Stimulated activated CD8-positive, alpha-beta memory T cell treated with anti-CD3 and anti-CD28 coated beads, Interleukin-7, amount 100 ng/mL, for 24 hours (primary cell): ENCODE measurements at regions not wholly inside any gene's neighbourhood (a gene's known extent, or its start where the extent isn't known, plus 50 kb on each side); places are given as distances from the start of the nearest gene placed in this dataset.

ENCODE experiments used
- DNase-seq: peaks from one replicate; pipeline ENCODE4 v3.0.0-alpha.2; 2020; ENCODE audit warnings: low read depth

DNA sequence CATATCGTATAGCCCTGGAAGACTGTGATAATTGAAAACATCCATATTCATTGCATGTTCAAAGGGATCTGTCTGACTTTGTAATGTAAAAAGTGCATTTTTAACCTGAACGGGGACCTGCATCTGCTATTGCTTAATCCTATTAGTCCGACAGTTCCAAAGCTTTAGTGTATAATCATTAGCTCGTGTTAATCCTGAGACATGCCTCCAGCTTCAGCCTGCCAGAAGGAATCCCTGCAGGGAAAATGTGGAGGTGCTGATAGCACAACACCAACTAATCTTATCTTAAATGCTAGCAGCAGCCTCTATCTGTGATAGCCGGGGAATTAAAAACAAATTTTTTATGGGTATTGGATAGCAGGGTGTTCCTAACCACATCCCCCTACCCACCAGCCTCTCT lies 495.2 kb downstream of the TLE4 start:
- DNase-seq: no peak

DNA sequence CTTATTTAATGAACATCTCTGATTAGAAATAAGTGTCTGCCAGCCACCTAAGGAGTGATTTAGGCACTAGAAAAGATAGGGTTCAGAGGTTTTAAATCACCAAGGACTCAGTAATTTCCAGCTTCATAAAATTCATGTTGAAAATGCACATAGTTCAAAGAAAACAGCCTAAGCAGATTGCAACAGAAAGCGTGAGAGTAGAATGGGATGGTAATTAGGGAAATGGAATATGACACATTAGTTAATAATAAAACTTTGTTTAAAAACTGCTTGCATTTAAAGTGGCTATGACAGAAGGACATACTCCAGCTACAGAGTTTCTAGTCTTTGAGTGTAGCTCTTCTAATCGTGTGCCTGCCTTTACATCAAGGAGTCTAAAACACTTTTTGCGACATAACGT lies 490.8 kb downstream of the TLE4 start:
- DNase-seq: no peak

DNA sequence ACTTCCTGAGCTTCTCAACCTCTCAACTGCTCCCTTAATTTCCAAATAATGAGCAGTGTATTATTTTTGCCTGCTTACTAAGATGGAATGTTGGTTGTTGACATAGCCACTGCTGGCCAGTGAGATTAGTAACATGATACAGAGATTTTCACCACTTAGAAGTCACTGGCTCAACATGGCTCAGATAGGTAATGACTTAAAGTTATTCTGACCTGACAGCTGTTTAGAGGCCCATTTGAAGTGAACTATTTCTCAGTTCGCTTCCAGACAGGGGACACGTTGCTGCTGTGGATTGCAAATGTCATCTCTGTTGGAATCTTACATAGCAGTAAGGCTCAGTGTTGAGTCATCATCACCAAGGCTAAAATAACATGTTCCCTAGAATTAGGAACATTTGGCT lies 490.2 kb downstream of the TLE4 start:
- no peak for DNase-seq

DNA sequence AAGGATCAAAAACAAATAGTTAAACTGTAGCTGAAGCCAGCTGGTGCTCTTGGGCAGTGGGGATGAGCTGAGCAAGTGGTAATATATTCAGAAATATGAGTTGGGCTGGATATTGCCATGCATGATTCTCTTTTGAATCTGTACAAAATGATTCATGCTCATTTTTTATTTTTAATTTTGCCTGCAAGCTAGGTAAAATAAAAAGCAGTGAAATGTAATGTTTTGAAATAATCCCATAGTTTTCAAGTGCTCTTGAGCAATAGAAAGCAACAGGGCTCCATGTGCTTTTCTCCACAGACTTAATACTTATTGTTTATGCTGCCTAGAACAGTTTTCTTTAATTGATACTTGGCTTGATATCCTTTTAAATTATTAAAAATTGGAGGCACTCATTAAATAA lies 489.3 kb downstream of the TLE4 start:
- no peak for DNase-seq

GRCh38 chr9:80059979-80060378 lies 488.2 kb downstream of the TLE4 start:
- DNase-seq: no peak

DNA sequence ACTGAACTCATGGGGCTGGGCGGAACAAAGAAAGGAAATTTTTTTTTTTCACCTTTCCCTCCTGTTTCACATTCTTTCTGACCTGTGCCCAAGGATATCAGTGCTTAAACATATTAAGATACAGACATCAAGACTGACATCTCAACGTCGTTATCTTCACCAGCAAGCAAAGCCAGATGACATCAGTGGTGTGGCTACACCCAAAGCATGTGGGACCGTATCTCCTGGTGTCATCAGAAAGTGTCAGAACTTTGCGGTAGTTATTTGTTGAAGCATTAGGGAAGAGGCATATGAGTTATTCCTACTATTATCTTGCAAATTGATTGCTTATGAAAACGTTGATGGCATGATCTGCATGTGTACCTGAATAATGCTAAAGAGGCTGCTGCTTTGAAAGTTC lies 487.4 kb downstream of the TLE4 start:
- no peak for DNase-seq

- no peak for DNase-seq
These were observed 481.1 kb downstream of the TLE4 start for GRCh38 chr9:80052830-80053229.

DNA sequence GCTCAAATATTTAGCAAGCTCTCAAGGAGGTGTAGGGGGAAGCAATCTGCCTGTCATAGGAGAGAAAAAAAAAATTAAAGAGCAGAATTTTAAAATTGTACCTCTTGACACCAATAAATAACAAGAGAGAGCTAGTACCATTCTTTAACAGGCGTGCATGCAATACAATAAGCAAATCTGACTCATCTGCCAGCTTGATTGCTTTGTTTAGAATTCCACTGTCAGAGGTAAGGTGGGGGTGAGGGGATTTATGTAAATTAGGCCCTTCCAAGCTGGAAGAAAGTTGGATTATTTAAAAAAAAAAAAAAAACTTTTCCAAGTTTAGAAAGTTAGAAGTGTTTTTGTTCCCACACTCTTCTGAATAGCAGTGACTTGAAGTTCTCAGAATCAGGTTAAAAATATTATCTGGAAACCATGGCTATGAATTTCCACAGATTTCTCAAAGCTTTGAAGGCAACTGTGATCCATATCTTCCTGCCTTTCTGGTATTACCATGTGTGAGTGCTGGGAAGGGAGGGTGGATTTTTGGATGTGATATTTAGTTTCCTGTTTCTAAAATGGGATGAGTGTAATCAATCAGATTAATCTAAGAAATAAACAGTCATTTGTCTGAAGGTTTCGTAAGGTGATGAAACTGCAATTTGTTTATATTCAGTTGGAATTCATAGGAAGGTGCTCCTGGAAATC lies 477.5 kb downstream of the TLE4 start:
- no peak for DNase-seq

DNA sequence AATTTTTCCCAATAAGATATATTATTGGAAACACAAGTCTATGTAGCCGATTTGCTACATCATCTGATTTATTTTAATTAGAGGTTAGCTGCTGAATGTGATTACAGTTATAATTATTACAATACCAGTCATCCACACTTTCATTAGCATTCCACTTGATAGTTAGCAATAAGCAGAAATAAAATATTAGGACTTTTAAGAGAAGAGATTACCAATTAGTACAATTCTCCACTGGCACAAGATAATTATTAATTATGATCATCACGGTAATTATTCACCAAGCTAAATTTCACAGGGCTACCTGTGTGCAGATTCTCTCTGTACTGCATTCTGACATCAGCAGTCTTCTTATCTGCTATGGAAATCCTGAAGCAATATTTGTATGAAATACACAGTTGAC lies 474.7 kb downstream of the TLE4 start:
- DNase-seq: no peak

GRCh38 chr9:80041821-80042220 lies 470.1 kb downstream of the TLE4 start:
- DNase-seq: no peak

- DNase-seq: no peak
These were observed 468.7 kb downstream of the TLE4 start for GRCh38 chr9:80040457-80040856.

- DNase-seq: no peak
These were observed 459.0 kb downstream of the TLE4 start for GRCh38 chr9:80030801-80031200.

DNA sequence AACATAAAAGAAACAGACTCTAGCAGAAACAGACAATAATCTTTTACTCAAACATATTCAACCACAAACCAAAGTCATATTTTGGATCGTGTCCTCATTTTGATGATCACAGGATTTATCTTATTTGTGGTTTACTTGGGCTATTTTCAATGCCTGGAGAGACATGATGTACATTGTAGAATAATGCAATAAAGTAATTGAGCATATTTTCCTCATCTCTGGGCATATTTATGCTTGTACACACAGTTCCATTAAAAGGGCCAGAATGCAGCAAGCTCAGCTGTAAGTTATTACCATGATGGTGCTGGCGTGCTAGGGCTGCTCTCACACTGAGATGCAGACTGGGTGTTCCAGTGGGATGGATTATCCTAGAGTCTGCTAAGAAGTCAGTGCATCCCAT lies 456.7 kb downstream of the TLE4 start:
- DNase-seq: no peak

DNA sequence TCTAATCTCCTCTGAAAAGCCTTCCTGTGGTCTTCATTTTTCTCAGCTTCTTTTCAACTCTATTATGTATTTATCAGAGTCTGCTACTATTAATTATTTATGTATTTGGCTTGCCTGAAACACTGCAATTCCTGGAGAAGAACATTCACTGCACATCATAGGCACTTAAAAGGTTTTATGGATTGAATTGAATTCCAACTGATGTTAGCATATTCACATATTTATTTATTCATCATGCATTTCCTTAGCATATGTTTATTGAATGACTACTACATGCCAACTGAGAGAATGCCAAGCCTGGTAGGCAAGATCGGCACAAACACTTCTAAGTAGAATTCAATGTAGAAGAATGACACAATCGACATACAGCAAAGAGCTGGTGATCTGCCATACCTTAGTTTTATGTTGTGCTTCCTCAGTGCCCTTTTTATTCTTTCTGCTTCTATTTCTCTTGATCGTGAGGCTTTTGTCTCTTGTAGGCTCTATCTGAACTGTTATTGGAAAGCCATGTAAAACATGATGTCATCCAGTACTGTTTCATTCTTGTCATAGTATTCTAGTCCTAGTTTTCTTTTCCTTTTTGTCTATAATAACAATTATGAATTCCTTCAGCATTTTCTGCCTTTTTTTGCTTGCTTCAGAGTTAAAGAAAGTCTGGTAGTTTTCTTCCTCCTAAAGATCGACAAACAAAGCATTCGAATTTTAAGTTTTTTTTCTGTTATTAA lies 454.2 kb downstream of the TLE4 start:
- DNase-seq: no peak

DNA sequence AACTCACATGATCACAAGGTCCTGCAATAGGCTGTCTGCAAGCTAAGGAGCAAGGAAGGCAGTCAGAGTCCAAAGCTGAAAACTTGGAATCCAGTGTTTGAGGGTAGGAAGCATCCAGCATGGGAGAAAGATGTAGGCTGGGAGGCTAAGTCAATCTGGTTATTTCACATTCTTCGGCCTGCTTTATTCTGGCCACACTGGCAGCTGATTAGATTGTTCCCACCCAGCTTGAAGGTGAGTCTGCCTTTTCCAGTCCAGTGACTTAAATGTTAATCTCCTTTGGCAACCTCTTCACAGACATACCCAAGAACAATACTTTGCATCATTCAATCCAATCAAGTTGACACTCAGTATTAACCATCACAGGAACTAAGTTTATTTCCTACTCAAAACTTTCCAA lies 453.4 kb downstream of the TLE4 start:
- no peak for DNase-seq

DNA sequence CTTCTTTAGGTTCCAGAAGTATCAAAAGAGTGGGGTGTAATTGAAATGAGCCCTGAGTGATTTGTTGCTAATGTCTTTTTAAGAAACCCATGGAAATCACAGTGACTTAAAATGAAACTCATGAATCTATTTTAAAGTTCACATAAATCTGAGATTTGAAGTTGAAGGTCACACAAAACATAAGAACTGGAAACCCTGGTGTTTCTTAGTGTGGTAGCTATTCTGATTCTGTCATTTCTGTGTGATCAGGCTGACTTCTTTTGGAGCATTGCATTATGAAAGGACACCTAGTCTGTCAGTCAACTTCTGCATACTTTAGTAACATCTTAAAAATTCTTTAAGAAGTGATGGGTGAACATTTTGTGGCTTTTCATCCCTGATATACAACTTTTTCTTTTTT lies 448.8 kb downstream of the TLE4 start:
- DNase-seq: no peak

- no peak for DNase-seq
These were observed 448.3 kb downstream of the TLE4 start for GRCh38 chr9:80020056-80020455.

DNA sequence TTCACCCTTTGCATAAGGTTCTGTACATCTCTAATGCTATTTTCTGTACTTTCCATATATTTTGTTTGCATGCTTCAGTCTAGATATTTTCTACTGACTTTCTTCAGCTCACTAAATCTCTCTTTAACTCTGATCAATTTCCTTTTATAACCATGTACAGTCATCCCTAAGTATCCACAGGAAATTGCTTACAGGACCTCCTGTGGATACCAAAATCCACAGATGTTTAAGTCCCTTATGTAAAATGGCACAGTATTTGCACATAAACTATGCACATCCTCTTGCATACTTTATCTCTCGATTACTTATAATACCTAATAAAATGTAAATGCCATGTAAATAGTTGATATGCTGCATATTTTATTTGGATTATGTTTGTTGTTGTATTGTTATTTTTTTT lies 442.1 kb downstream of the TLE4 start:
- no peak for DNase-seq

DNA sequence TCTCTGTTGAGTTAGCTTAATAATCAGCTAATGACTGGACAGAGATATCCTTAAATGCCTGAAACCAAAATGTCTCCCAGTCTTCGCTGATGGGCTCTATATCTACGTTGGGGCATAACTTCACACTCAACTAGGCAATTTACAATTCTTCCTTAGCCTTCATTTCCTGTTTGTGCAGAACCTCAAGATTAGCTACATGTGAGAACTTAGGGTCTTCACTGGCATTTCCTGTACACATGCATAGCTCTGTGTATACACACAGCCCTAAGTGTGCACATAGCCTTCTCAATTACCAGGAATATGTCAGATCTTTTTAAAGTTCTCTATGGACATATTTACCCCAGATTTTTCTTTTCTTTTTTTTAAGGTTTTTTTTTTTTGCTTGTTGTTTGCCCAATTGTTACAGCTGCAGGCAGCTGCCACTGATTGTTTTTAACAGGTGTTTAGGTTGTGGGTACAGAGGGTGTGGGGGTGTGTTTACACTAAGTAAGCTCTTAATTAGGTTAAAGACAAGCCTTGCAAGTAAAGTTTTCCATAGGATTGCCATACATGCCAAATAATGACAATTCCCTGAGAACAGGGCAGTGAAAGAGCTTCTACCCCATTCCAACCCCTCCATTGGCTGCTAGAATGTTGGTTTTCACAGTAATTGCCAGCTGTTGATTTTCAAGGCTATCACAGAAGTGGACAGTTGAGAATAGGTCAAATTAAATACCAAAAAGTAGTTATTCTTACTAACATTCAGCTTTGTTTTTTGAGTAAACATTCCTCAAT lies 441.0 kb downstream of the TLE4 start:
- DNase-seq: no peak

- DNase-seq: no peak
These were observed 437.4 kb downstream of the TLE4 start for GRCh38 chr9:80009204-80009603.

- DNase-seq: no peak
These were observed 432.9 kb downstream of the TLE4 start for GRCh38 chr9:80004714-80005113.

- no peak for DNase-seq
These were observed 418.8 kb downstream of the TLE4 start for GRCh38 chr9:79990536-79990935.

- DNase-seq: no peak
These were observed 417.3 kb downstream of the TLE4 start for GRCh38 chr9:79989079-79989478.
